GM13976 (cell line): ENCODE measurements at regions not wholly inside any gene's neighbourhood (a gene's known extent, or its start where the extent isn't known, plus 50 kb on each side); places are given as distances from the start of the nearest gene placed in this dataset.

ENCODE experiments used
- DNase-seq: peaks from one replicate; pipeline ENCODE4 v3.0.0; 2012; ENCODE audit warnings: low spot score
- in situ Hi-C: fragments of 300-500 bp; cut with MboI; formaldehyde crosslinking; loops from one replicate; pipeline ENCODE4 v1.12.0; 2022; ENCODE audit warnings: low sequenced_read_pairs, mixed read lengths, inconsistent platforms; ENCODE audit not compliant: unreplicated experiment
- TF ChIP-seq, protein P1 (sequence below): IDR thresholded peaks from 2 replicates; pipeline ENCODE4 v1.5.1; 2012; ENCODE audit warnings: borderline replicate concordance, mild to moderate bottlenecking; ENCODE audit not compliant: insufficient read depth; ENCODE audit errors: extremely low read depth, missing control alignments, control extremely low read depth

DNA sequence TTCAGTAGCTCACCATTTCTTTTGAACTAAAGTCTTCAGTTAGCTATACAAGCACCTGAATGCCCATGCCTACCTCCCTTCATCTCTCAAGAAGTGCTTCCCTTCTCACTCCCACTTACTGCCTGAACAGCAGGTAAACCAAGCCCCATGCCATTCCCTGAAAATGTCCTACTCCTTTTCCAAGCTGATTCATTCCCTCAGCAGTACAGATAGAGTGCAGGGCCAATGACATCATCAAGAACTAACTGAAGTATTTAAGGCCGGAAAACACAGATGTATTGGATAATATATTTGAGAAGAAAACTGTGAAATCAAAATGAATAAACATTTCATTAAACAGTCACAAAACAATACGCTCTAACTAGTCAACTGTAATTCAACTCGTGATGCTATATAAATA lies 478.8 kb upstream of the CDH11 start:
- in situ Hi-C loops: no loop called here
- DNase-seq: no peak
- TF ChIP-seq, protein P1, sequence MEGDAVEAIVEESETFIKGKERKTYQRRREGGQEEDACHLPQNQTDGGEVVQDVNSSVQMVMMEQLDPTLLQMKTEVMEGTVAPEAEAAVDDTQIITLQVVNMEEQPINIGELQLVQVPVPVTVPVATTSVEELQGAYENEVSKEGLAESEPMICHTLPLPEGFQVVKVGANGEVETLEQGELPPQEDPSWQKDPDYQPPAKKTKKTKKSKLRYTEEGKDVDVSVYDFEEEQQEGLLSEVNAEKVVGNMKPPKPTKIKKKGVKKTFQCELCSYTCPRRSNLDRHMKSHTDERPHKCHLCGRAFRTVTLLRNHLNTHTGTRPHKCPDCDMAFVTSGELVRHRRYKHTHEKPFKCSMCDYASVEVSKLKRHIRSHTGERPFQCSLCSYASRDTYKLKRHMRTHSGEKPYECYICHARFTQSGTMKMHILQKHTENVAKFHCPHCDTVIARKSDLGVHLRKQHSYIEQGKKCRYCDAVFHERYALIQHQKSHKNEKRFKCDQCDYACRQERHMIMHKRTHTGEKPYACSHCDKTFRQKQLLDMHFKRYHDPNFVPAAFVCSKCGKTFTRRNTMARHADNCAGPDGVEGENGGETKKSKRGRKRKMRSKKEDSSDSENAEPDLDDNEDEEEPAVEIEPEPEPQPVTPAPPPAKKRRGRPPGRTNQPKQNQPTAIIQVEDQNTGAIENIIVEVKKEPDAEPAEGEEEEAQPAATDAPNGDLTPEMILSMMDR: no peak

DNA sequence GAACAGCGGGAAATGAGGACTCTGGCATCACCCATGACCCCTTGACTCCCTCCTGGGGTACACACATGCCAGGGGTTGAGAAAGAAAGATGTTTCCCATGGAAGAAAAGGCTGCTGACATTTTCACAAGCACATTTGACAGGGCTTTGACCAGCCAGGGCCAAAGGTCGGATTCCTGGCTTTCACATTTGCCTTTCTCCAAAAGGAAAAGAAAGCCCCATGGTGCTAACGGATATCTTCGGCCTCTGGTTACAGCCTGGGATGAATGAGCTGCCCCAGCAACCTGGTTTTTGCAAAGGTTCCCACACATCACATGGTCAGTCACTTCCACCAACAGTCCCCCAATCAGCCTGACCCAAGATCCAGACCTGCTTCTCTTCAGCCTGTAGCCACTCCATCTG lies 478.2 kb upstream of the CDH11 start:
- DNase-seq: no peak
- in situ Hi-C loops: no loop called here
- TF ChIP-seq, protein P1: no peak

DNA sequence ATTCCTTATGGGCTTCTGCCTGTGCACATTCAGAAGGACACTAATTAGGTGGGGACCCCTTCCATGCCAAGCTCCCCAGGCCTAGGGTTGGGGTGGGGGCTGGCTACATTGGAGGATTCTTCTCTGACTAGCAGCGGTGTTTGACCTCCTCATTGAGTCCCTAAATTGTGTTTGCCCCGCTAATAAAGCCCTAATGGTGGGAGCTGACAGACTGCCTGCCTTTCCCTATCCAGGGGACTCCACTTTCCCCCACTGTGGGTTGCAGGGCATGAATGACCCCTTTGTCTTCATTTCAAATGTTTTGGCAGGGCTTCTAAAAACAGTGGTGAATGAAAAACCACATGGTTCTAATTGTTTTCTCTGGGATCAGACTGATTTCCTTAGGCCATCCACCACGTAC lies 476.8 kb upstream of the CDH11 start:
- TF ChIP-seq, protein P1: no peak
- DNase-seq: no peak
- in situ Hi-C loops: no loop called here

DNA sequence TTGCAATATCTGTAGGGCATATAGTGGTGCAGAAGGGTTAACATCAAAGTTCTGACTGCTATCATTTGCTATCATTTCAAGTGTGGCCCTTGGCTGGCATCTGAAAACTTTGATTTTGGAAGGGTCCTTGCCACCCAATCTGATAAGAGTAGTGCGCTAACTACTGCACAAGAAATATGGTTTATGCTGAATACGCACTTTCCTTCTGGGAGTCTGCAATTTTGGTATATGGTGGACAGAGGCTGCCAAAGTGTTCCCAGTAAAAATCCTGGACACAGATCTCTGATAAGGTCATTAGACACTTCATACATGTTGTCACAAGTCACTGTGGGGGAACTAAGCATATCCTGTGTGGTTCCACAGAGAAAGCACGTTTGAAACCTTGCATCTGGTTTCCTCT lies 461.6 kb upstream of the CDH11 start:
- no peak for DNase-seq
- in situ Hi-C loops: no loop called here
- TF ChIP-seq, protein P1: no peak

DNA sequence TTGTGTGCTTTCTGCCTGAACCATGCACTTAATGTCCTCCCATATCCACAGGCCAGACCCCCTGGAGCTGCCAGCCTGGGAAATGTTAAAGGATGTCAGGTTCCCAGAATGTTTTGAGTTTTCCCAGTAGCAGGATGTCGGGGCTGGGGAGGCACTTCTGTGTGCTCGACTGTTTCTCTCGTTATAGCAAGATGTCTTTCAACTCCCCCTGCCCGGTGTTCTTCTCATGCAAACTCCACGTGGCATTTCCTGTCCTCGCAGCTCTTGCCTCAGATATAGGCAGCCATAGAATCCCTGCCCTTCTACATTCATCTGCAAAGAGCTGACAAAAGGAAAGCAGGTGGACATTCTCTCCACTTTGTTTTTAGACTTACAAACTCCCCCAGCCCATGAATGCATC lies 457.2 kb upstream of the CDH11 start:
- in situ Hi-C loops: no loop called here
- TF ChIP-seq, protein P1: no peak
- no peak for DNase-seq

DNA sequence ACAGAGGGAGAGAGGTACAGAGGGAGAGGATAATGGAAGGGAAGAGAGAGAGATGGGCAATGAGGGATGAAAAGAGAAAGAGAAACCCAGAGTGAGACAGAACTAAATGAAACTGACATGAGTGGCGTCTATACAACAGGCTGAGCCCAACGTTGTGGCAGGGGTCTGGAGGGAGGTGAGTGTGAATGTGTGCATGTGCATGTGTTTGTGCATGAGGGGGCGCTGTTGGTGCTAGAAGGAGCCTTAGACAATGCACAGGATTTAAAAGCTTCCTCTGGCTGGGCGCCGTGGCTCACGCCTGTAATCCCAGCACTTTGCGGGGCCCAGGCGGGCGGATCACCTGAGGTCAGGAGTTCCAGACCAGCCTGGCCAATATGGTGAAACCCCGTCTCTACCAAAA lies 454.8 kb upstream of the CDH11 start:
- DNase-seq: no peak
- in situ Hi-C loops: no loop called here
- TF ChIP-seq, protein P1: no peak

DNA sequence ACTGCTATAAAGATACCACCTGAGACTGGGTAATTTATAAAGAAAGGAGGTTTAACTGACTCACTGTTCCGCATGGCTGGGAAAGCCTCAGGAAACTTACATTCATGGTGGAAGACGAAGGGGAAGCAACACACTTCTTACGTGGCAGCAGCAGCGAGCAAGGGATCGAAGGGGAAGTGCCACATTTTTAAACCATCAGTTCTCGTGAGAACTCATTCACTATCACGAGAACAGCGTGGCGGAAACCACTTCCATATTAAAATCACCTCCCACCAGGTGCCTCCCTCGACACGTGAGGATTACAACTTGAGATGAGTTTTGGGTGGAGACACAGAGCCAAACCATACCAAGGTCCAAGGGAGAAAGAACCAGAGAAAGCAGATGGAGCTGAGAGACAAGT lies 454.3 kb upstream of the CDH11 start:
- no peak for DNase-seq
- TF ChIP-seq, protein P1: no peak
- in situ Hi-C loops: no loop called here
